Smooth muscle cell (in vitro differentiated cells): ENCODE measurements at regions not wholly inside any gene's neighbourhood (a gene's known extent, or its start where the extent isn't known, plus 50 kb on each side); places are given as distances from the start of the nearest gene placed in this dataset.

Experiments
- DNase-seq: peaks from one replicate; lab custom pipeline; 2025; ENCODE audit not compliant: unreplicated experiment; lab: John Stamatoyannopoulos, UW
- H2AFZ ChIP-seq: fragments of 200-600 bp; sonication (generic); 2 replicates; pipeline ENCODE4 v1.6.0; 2016; ENCODE audit warnings: antibody characterized with exemption, low read depth, mild to moderate bottlenecking
- H3F3A ChIP-seq: fragments of 200-600 bp; sonication (generic); 2 replicates; pipeline ENCODE4 v1.6.0; 2017; ENCODE audit warnings: antibody characterized with exemption, low read depth
- H3K27ac ChIP-seq: fragments of 200-600 bp; sonication (generic); 2 replicates; pipeline ENCODE4 v1.5.1; 2016; ENCODE audit warnings: low read depth, mild to moderate bottlenecking
- H3K27me3 ChIP-seq: fragments of 200-600 bp; sonication (generic); 2 replicates; pipeline ENCODE4 v1.6.1; 2016; ENCODE audit warnings: low read depth, mild to moderate bottlenecking
- H3K36me3 ChIP-seq: fragments of 200-600 bp; sonication (generic); 2 replicates; pipeline ENCODE4 v1.5.1; 2016; ENCODE audit warnings: low read depth
- H3K4me1 ChIP-seq: fragments of 200-600 bp; sonication (generic); 2 replicates; pipeline ENCODE4 v1.5.1; 2016; ENCODE audit warnings: low read depth
- H3K4me2 ChIP-seq: fragments of 200-600 bp; sonication (generic); 2 replicates; pipeline ENCODE4 v1.6.0; 2016; ENCODE audit warnings: mild to moderate bottlenecking
- H3K4me3 ChIP-seq: fragments of 200-600 bp; sonication (generic); 2 replicates; pipeline ENCODE4 v1.5.1; 2016; ENCODE audit warnings: mild to moderate bottlenecking
- H3K79me2 ChIP-seq: fragments of 200-600 bp; sonication (generic); 2 replicates; pipeline ENCODE4 v1.6.0; 2016; ENCODE audit warnings: low read depth, mild to moderate bottlenecking
- H3K9ac ChIP-seq: fragments of 200-600 bp; sonication (generic); 2 replicates; pipeline ENCODE4 v1.6.0; 2016; ENCODE audit warnings: low read depth
- H3K9me3 ChIP-seq: fragments of 200-600 bp; sonication (generic); replicated peaks from 2 replicates; pipeline ENCODE4 v1.5.1; 2016; ENCODE audit warnings: low read depth
- H4K20me1 ChIP-seq: fragments of 200-600 bp; sonication (generic); 2 replicates; pipeline ENCODE4 v1.6.0; 2016; ENCODE audit warnings: low read depth
- CTCF ChIP-seq: fragments of 200-600 bp; sonication (generic); IDR thresholded peaks from 2 replicates; pipeline ENCODE4 v1.5.1; 2017; ENCODE audit warnings: borderline replicate concordance, mild to moderate bottlenecking, antibody characterized with exemption; ENCODE audit not compliant: insufficient read depth, poor library complexity, severe bottlenecking
- WGBS: methylation state at CpG from one replicate; pipeline ENCODE4 v1.1.7; 2016; ENCODE audit warnings: low lambda C conversion rate; 5-methylcytosine and 5-hydroxymethylcytosine counted together

GRCh38 chr6:49341869-49342268 lies 121.2 kb downstream of the MMUT start:
- 88% methylated on average over 3 of the region's 3 CpGs for WGBS
- no peaks in the 10 kb centered on the region for H3K27me3 ChIP-seq

GRCh38 chr6:49339096-49339495 lies 124.0 kb downstream of the MMUT start:
- no peak overlapping the region for H3K27ac ChIP-seq
- no peaks in the 10 kb centered on the region for H3F3A ChIP-seq
- peaks cover 10% of the 10 kb centered on the region for H3K9me3 ChIP-seq
- 78% methylated on average over 3 of the region's 3 CpGs for WGBS
- no peak overlapping the region for H3K4me3 ChIP-seq
- no peaks in the 10 kb centered on the region for H3K27me3 ChIP-seq
- no peak overlapping the region for H3K9ac ChIP-seq
- no peak for DNase-seq
- H3K36me3 ChIP-seq: no peaks in the 10 kb centered on the region
- no peaks in the 10 kb centered on the region for H3K4me1 ChIP-seq
- H3K4me2 ChIP-seq: no peak overlapping the region
- TF ChIP-seq CTCF: no peak
- no peaks in the 10 kb centered on the region for H3K79me2 ChIP-seq
- H2AFZ ChIP-seq: no peak overlapping the region
- H4K20me1 ChIP-seq: no peaks in the 10 kb centered on the region

More at GRCh38 chr6:49341869-49342268, 121.2 kb downstream of the MMUT start:
- H2AFZ ChIP-seq: no peak overlapping the region
- TF ChIP-seq CTCF: no peak
- no peak for DNase-seq
- no peak overlapping the region for H3K9ac ChIP-seq
- H3K4me3 ChIP-seq: no peak overlapping the region
- no peaks in the 10 kb centered on the region for H4K20me1 ChIP-seq
- H3K36me3 ChIP-seq: no peaks in the 10 kb centered on the region
- H3K9me3 ChIP-seq: peaks cover 5% of the 10 kb centered on the region
- no peaks in the 10 kb centered on the region for H3K79me2 ChIP-seq
- H3F3A ChIP-seq: no peaks in the 10 kb centered on the region
- H3K27ac ChIP-seq: no peak overlapping the region
- no peak overlapping the region for H3K4me2 ChIP-seq
- no peaks in the 10 kb centered on the region for H3K4me1 ChIP-seq

- WGBS: 19% methylated on average over 6 of the region's 6 CpGs
- Histone ChIP-seq H3K9ac (no peak overlapping the region), H2AFZ (no peak overlapping the region), H3K9me3 (peaks cover 10% of the 10 kb centered on the region), H3K27me3 (no peaks in the 10 kb centered on the region), H3K4me2 (no peak overlapping the region), H3K27ac (no peak overlapping the region), H3K4me3 (no peak overlapping the region), H3K36me3 (no peaks in the 10 kb centered on the region), H4K20me1 (no peaks in the 10 kb centered on the region), H3F3A (no peaks in the 10 kb centered on the region), H3K79me2 (no peaks in the 10 kb centered on the region), H3K4me1 (no peaks in the 10 kb centered on the region)
- TF ChIP-seq CTCF: no peak
- no peak for DNase-seq
These were observed 126.4 kb downstream of the MMUT start for GRCh38 chr6:49336514-49337131.
